ENCODE measurements at regions not wholly inside any gene's neighbourhood (a gene's known extent, or its start where the extent isn't known, plus 50 kb on each side); places are given as distances from the start of the nearest gene placed in this dataset.

- TF ChIP-seq POLR2A (IDR thresholded peaks at IDR 0.05): no peak
- no peak for TF ChIP-seq POLR2AphosphoS5 (IDR thresholded peaks at IDR 0.05)
- TF ChIP-seq, protein P1, sequence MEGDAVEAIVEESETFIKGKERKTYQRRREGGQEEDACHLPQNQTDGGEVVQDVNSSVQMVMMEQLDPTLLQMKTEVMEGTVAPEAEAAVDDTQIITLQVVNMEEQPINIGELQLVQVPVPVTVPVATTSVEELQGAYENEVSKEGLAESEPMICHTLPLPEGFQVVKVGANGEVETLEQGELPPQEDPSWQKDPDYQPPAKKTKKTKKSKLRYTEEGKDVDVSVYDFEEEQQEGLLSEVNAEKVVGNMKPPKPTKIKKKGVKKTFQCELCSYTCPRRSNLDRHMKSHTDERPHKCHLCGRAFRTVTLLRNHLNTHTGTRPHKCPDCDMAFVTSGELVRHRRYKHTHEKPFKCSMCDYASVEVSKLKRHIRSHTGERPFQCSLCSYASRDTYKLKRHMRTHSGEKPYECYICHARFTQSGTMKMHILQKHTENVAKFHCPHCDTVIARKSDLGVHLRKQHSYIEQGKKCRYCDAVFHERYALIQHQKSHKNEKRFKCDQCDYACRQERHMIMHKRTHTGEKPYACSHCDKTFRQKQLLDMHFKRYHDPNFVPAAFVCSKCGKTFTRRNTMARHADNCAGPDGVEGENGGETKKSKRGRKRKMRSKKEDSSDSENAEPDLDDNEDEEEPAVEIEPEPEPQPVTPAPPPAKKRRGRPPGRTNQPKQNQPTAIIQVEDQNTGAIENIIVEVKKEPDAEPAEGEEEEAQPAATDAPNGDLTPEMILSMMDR (IDR thresholded peaks at IDR 0.05): no peak
These were observed 239.2 kb upstream of the RAB4A start for GRCh38 chr1:229031481-229032341.

Data from prostate gland (tissue), 2 donors.